HEK293T (cell line): ENCODE measurements at regions not wholly inside any gene's neighbourhood (a gene's known extent, or its start where the extent isn't known, plus 50 kb on each side); places are given as distances from the start of the nearest gene placed in this dataset.

Experiments
- CTCF ChIA-PET: fragments of 350-600 bp; formaldehyde crosslinking; extraction: SDS; loops from one replicate; lab custom pipeline; 2021; ENCODE audit warnings: antibody characterized with exemption, inconsistent platforms; lab: Yijun Ruan, JAX
- POLR2A ChIA-PET: fragments of 350-600 bp; formaldehyde crosslinking; extraction: SDS; loops from one replicate; lab custom pipeline; 2020; ENCODE audit warnings: antibody characterized with exemption, inconsistent platforms; lab: Yijun Ruan, JAX
- DNase-seq: peaks from one replicate; pipeline ENCODE4 v3.0.0; 2012; ENCODE audit warnings: mixed read lengths; ENCODE audit errors: extremely low spot score
- ARNT ChIP-seq: fragments of 450-650 bp; IDR thresholded peaks from 2 replicates; pipeline ENCODE4 v1.6.1; 2017; ENCODE audit warnings: mild to moderate bottlenecking
- BHLHE40 ChIP-seq: fragments of 450-650 bp; IDR thresholded peaks from 2 replicates; pipeline ENCODE4 v1.6.1; 2016; ENCODE audit warnings: mild to moderate bottlenecking, moderate library complexity, borderline replicate concordance
- CTBP1 ChIP-seq: fragments of 450-650 bp; IDR thresholded peaks from 2 replicates; pipeline ENCODE4 v1.6.1; 2016; ENCODE audit warnings: borderline replicate concordance
- ELF4 ChIP-seq: fragments of 450-650 bp; IDR thresholded peaks from 2 replicates; pipeline ENCODE4 v1.6.1; 2017; ENCODE audit warnings: antibody characterized with exemption
- FOXA1 ChIP-seq: fragments of 450-650 bp; IDR thresholded peaks from 2 replicates; pipeline ENCODE4 v1.6.1; 2016; ENCODE audit warnings: mild to moderate bottlenecking
- FOXK2 ChIP-seq: fragments of 450-650 bp; IDR thresholded peaks from 2 replicates; pipeline ENCODE4 v1.6.1; 2016; ENCODE audit warnings: mild to moderate bottlenecking
- FOXM1 ChIP-seq: fragments of 450-650 bp; IDR thresholded peaks from 2 replicates; pipeline ENCODE4 v1.6.1; 2017; ENCODE audit warnings: mild to moderate bottlenecking, borderline replicate concordance
- HDGF ChIP-seq: fragments of 450-650 bp; IDR thresholded peaks from 2 replicates; pipeline ENCODE4 v1.6.1; 2017; ENCODE audit warnings: antibody characterized with exemption, borderline replicate concordance
- L3MBTL2 ChIP-seq: fragments of 450-650 bp; conservative IDR thresholded peaks from 2 replicates; pipeline ENCODE4 v1.6.1; 2016; ENCODE audit warnings: mild to moderate bottlenecking
- LEF1 ChIP-seq: fragments of 450-650 bp; IDR thresholded peaks from 2 replicates; pipeline ENCODE4 v1.6.1; 2017; ENCODE audit warnings: mild to moderate bottlenecking, borderline replicate concordance
- NFRKB ChIP-seq: fragments of 450-650 bp; IDR thresholded peaks from 2 replicates; pipeline ENCODE4 v1.6.1; 2016; ENCODE audit warnings: mild to moderate bottlenecking, moderate library complexity
- PKNOX1 ChIP-seq: fragments of 450-650 bp; IDR thresholded peaks from 2 replicates; pipeline ENCODE4 v1.6.1; 2016
- SP1 ChIP-seq: fragments of 450-650 bp; IDR thresholded peaks from 2 replicates; pipeline ENCODE4 v1.6.1; 2017
- SUZ12 ChIP-seq: fragments of 450-650 bp; IDR thresholded peaks from 2 replicates; pipeline ENCODE4 v1.6.1; 2016; ENCODE audit warnings: mild to moderate bottlenecking
- TARDBP ChIP-seq: fragments of 450-650 bp; IDR thresholded peaks from 2 replicates; pipeline ENCODE4 v1.6.1; 2016
- ZNF384 ChIP-seq: fragments of 450-650 bp; IDR thresholded peaks from 2 replicates; pipeline ENCODE4 v1.6.1; 2016

- POLR2A ChIA-PET: no interaction called here
- DNase-seq: no peak
- CTCF ChIA-PET: no interaction called here
- TF ChIP-seq FOXM1 (no peak), PKNOX1 (no peak), SP1 (no peak), LEF1 (no peak), HDGF (no peak), TARDBP (no peak), NFRKB (no peak), CTBP1 (no peak), BHLHE40 (no peak), ZNF384 (no peak), FOXK2 (no peak), FOXA1 (no peak), SUZ12 (no peak), ELF4 (no peak)
Measured at GRCh38 chr5:12845549-12846159, 941.4 kb upstream of the CTNND2 start.

GRCh38 chr5:12840972-12841371, 936.7 kb upstream of the CTNND2 start:
- no peak for DNase-seq
- ChIA-PET POLR2A (no interaction called here), CTCF (no interaction called here)
- TF ChIP-seq FOXM1 (no peak), LEF1 (no peak), FOXA1 (no peak), TARDBP (no peak), NFRKB (no peak), CTBP1 (no peak), SP1 (no peak), L3MBTL2 (no peak), ZNF384 (no peak), PKNOX1 (no peak), FOXK2 (no peak), HDGF (no peak), ELF4 (no peak), SUZ12 (no peak), ARNT (no peak), BHLHE40 (no peak)

GRCh38 chr5:12837592-12837991, 933.3 kb upstream of the CTNND2 start:
- no peak for DNase-seq
- ChIA-PET POLR2A (no interaction called here), CTCF (no interaction called here)
- TF ChIP-seq LEF1 (no peak), FOXK2 (no peak), CTBP1 (no peak), L3MBTL2 (no peak), PKNOX1 (no peak), SUZ12 (no peak), ARNT (no peak), ELF4 (no peak)

DNA sequence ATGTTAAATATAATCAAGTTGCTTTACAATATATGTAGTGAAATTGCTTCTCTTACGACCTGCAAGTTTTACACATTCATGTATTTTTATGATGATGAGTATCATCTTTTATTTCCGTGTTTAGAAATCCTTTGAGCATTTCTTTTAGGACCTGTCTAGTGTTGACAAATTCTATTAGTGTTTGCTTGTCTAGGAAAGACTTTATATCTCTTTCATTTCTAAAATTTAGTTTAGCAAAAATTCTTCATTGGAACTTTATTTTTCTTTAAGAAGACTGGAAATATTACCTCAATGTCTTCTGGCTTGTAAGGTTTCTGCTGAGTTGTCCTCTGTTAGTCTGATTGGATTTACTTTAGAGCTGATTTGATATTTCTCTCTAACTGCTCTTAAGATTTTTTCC, 920.9 kb upstream of the CTNND2 start:
- CTCF ChIA-PET: no interaction called here
- POLR2A ChIA-PET: no interaction called here
- no peak for TF ChIP-seq FOXK2
- no peak for TF ChIP-seq NFRKB
- TF ChIP-seq ELF4: no peak
- no peak for TF ChIP-seq L3MBTL2
- no peak for TF ChIP-seq SUZ12
- no peak for TF ChIP-seq BHLHE40
- TF ChIP-seq SP1: no peak
- no peak for TF ChIP-seq ARNT
- TF ChIP-seq LEF1: no peak
- no peak for DNase-seq

DNA sequence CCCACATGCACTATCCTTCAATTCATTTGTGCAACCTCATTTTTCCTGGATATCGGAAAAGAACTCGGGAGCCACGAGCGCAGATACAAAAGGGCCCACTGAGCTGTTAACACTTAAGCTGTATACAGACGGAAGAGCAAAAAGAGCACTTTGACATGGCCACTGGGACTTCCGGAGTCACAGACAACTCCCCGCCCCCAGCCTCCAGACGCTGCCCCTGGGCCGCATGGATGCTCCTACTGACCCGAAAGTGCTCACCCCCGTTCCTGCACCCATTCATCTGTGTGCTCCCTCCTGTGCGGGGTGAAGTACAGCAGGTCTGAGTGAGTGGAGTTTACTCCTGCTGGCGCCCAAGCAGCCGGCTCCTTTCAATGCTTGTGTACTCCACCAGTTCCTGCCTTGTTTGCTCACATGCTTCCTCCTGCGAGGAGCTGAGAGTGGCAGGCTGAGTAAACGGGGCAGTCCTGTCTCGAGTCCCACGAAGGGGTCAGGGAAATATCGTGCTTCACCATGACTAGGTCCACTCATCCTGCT, 901.0 kb upstream of the CTNND2 start:
- CTCF ChIA-PET: no interaction called here
- DNase-seq: no peak
- no peak for TF ChIP-seq TARDBP
- TF ChIP-seq NFRKB: no peak
- TF ChIP-seq LEF1: no peak
- TF ChIP-seq SP1: no peak
- TF ChIP-seq ELF4: no peak
- no peak for TF ChIP-seq SUZ12
- TF ChIP-seq FOXM1: no peak
- no peak for TF ChIP-seq FOXK2
- no peak for TF ChIP-seq L3MBTL2
- no peak for TF ChIP-seq ZNF384
- no peak for TF ChIP-seq BHLHE40
- no peak for TF ChIP-seq ARNT
- no peak for TF ChIP-seq CTBP1
- TF ChIP-seq HDGF: no peak
- no peak for TF ChIP-seq PKNOX1
- POLR2A ChIA-PET: no interaction called here
